ENCODE measurements at regions not wholly inside any gene's neighbourhood (a gene's known extent, or its start where the extent isn't known, plus 50 kb on each side); places are given as distances from the start of the nearest gene placed in this dataset.
A peak's percentile ranks its signal among the peaks of the same experiment; 100 is the strongest.
"Not testable (repeated sequence)": the region's sequence is repeated elsewhere in the genome, so short reads cannot be mapped to it uniquely, and the experiment has no call there.

DNA sequence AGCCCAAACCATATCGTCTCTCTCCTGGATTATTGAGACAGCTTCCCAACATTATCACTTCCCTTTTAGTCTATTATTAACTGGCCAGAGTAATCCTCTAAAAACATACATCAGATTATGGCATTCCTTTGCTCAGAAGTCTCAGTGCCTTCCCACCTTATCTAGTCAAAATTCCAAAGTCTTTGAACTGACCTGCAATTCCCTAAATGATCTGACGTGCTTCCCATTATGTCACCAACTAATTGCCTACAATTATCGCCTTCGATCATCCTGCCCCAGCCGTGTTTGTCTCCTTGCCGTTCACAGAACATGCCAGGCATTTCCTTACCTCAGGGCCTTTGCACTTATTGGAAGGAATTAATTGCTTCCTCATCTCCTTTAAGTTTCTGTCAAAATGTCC lies 332.4 kb downstream of the IRS1 start:
- DNase-seq = no peak

DNA sequence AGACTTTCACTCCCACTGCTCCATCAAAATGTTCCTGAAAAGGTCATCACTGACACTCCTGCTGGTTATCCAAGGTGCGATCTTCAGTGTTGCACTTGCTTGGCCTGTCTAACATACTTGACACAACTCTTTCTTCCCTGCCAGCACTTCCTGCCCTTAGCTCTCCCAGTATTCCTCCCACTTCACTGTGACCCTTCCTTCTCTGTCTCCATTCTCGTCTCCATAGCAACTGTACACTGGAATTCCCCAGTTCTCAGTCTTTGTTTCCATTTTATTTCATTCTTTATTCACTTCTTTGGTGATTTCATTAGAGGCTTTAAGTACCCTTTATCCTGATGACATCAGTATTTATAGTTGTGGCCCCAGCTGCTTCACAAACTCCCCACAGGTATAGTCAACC lies 333.0 kb downstream of the IRS1 start:
- no peak for DNase-seq

DNA sequence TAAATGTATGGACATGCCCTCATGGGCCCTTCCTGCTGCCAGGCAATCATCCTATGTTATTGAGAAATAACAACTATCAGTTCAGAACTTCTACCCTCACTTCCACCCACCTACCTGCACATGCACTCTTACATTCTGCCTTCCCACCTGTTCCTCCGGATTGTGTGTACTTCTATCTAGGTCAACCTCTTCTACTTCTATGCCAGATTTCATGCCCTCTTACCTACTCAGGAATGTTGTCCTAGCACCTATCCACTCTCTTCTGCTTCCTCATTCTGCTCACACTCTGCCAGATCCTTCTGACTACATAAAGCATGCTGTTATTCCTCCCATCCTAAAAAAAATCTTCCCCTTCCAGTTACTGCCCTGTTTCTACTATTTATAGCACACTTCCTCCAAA lies 333.5 kb downstream of the IRS1 start:
- DNase-seq = no peak

DNA sequence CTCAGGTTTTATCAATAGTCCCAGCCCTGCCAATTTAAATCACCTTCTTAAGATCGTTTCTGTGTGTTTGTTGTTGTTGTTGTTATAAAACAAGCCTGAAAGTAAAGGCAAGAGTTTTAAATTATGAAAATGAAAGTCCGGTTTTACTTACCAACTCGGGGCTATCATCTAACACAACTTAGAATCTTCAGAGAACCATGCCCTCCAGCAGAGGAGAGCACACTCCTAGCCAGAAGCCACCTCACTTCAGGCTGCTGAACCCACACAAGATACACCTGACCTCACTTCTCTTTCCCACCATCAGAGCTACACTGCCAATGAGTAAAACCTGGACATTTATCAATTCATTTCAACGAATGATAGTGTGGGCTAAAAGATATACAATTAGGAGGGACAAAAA lies 335.2 kb downstream of the IRS1 start:
- DNase-seq = no peak

DNA sequence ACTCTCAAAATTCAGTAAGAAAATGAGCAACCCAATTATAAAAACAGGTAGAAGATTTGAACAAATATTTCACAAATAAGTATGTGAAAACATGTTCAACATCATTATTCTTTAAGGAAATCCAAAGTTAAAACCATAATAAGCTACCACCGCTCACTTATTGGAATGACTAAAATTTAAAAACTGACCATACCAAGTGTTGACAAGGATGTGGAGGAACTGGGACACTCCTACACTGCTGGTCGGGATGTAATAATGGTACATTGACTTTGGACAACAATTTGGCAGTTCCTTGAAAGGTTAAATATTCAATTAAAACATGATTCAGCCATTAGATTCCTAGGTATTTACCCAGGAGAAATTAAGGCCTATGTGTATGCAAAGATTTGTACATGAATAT lies 336.5 kb downstream of the IRS1 start:
- no peak for DNase-seq

DNA sequence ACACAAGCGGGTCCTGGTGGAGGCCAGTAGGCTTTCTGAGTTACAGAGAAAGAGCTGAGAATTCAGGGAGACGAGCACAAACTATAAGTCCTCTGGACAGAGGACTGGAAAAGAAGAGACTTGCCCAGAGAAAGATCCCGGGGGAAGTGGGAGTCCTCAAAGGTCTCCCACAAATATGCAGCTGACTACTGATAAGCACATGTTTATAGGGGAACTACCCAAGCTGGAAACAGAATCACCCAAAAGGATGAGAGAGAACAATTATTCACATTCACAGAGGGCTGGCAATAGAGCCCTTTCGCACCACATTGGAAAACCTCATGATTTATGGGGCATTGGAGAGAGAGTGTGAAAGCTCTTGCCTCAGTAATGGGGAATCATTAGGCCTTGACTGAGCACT lies 337.6 kb downstream of the IRS1 start:
- DNase-seq = no peak

DNA sequence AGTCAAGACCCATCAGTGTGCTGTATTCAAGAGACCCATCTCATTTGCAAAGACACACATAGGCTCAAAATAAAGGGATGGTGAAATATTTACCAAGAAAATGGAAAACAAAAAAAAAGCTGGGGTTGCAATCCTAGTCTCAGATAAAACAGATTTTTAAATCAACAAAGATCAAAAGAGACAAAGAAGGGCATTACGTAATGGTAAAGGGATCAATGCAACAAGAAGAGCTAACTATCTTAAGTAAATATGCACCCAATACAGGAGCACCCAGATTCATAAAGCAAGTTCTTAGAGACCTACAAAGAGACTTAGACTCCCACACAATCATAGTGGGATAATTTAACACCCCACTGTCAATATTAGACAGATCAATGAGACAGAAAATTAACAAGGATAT lies 343.5 kb downstream of the IRS1 start:
- DNase-seq = not testable (repeated sequence)

DNA sequence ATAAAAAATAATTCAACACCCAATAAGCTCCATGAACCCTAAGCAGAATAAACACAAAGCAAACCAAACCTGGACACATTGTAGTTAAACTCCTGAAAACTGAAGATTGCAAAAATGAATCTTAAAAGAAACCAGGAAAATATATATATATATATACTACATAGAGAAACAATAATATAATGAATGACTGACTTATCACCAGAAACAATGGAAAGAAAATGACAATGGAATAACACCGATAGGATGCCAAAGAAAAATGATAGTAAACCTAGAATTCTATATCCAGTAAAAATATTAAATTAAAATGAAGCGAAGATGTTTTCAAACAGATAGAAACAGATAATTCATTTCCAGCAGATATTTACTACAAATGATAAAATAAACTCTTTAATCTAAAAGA lies 346.9 kb downstream of the IRS1 start:
- no peak for DNase-seq

DNA sequence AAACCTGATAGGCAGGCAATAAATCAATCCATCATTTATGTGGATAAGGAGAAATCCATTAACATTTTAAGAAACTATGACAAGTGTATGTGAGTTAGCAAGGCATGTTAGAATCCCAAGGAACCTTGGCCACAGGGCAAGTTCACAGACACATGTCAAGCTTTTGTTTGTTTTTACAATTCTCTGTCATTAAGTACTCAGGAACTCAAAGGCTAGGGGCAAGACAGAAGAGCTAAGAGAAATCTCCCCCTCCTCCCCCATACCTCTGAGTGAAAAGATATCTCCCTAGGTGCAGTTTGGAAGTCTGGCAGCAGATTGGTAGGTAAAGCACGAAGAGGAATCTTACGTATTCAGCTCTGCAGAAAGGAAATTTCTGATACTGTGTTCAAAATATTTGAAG lies 348.1 kb downstream of the IRS1 start:
- no peak for DNase-seq

DNA sequence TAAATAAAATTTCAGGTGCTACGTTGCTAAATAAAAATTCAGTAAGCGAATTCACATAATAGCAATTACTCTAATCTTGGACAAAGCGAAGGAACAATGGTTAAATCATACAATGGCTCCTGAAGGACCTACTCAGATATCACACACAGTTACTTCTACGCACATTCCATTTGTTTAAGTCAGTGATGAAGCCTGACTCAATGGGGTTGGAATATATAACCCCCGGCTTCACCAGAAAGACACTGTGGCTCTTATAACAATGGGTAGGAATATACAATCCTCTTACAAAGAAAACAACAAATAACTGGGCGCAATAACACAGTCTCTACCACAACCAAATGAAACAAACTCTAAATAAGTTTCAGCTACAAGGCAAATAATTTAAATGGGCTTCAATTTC lies 349.5 kb downstream of the IRS1 start:
- DNase-seq = no peak

DNA sequence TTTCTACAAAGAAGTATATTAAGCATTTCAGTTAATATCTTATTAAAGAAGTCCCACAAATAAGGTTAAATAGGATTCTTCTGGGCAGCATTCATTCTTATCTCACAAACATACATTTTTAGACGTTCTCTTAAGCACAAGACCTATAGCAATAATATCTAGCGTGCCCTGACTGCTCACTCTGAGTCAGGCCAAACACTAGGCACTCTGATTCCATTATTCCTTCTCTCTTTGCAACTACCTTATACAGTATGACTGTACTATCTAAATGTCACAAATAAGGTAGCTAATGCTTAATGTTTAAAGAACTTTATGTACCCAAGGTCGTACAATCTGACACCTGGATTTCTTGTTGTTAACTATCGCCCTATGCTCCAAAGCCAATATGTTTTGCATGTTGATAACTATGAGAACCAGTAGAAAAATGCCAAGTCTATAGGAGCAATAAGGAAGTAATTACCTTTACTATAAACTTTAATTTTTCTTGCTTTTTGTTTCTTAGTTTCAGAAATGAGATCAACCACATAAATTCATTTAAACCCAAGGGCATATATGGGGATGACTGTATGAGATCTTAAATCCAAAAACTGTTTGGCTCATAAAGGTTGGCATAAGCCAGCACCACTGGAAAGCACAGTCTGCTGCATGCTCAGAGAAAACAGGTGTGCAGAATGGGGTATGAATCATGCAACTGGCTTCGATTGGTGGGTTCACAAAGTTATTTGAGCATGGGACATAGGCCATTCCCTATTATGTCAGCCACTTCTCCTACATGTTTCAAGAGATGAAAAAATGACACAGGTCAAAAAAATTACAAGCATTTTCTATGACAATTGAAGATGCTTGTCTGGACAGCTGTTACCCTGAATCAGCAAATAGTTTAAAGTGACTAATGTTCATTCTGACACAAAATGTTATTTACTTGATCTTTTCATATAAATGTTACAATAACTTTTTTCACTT lies 352.0 kb downstream of the IRS1 start:
- DNase-seq = no peak

DNA sequence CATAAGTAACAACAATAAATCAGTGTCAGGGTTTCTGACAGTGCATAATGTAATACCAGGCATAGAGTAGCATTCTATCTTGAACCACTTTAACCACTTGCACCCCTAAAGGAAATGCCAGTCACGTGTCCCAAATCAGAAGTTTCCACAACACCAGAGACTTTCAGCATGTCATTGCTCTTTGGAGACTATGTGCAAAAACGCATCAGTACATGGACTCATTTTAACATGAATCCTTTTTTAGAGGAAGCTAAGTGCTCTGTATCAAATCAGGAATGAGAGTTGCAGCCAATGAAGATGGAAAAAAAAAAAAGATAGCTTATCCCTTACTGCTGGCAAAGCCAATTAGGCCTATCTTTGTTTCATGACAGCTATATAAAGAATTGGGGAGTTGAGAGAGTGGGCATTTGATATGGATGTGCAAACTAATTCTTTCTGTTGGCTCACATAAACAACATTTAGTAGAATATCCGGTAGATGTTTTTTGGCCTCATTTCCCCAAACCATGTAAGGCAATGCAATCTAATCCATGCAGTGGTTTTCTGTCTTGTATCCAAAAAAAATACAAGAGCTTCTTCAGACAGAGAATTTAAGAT lies 353.1 kb downstream of the IRS1 start:
- DNase-seq = peak; percentile 10

DNA sequence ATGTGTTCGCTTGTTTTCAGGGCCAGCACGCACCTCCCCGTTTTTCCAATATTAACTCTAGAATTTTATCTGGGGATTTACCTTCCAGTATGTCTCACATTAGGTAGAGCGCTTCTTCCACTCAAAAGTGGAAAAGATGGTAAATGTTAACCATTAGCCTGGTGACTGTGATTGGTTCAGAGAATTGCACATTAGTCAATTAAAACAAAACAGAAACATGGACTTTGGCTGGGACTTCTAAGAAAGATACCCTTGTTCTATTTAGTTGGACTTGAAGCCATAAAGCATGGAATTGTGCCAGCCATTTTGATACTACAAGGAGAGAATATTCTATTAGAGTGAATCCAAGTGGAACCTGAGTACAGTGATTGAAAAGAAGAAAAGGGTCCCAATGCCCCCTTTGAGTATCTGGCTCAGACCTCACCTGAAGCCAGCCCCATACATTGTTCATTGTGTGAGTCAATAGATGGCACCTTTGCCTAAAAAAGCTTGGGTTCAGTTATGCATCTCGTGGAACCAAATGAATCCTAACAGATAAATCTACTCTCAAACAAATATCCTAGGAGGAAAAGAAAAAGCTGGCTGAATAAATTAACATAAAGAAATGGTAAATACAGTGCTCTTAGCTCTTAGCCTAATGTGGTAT lies 354.3 kb downstream of the IRS1 start:
- no peak for DNase-seq

DNA sequence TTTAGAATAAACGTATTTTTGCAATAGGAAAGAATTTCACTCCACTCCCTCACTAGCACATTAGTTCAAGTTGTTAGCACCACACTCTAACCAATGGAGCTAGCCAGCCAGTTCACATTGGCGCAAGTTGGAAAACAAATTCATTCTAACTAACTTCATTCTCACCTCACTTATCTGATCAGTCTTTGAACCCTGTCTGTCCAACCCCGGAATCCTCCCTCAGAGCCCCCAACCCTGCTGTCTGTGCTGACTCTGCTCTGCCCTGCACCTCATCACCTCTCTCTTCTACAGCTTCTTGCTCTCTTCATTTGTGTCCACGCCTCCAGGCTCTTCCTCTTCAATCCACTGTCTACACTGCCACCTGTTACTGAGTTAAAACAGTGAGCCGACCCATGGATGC lies 356.5 kb downstream of the IRS1 start:
- DNase-seq = no peak

DNA sequence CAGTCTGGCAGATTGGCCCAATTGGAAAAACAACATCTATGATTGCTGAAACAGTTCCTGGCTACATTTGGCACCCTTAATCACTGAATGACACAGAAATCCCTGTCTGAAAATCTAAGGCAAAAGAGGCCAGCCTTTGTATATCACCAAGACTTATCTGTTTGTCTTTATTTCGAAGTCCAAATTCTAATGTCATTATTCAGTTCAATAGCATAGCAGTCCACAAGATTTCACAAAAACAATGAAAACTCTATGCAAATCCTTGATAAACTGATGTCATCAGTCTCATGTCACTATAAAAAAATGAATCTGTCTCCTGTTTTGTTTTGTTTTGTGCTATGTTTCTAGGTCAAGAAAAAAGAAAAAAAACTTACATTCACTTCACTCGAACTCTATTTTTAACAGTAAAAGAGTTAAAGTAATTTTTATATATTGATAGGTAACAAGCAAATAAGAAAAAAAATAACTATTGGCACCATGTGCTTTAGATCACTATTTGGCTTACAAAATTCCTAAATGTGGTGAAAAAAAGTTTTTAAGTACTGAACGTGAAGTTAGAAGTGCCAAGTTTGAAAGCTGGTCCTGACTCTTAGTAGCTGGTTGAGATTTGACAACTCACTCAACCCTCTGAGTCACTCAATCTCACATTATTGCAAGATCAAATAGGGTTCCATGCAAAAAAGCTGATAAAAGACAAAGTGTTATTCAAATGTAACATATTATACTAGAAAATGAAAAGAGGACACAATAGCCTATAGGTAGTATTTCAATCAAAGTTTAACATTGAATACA lies 359.3 kb downstream of the IRS1 start:
- no peak for DNase-seq

DNA sequence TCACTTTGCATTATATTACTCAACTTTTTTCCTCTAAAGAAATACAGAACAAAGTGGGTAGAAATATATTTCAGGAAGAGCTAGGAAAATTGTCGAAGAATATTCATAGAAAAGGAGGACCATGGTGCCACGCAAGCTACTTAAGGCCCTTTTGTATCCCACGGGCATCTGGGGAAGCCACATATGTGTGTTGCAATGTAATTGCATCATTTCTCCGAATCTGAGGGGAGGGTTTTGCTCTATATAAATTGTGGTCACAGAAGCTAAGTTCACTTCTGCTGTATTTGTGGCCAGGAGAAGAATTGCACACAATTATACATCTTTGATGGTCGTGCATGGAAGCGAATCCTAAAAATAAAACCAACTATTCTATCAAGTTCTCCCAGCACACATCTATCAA lies 360.3 kb downstream of the IRS1 start:
- DNase-seq = no peak

DNA sequence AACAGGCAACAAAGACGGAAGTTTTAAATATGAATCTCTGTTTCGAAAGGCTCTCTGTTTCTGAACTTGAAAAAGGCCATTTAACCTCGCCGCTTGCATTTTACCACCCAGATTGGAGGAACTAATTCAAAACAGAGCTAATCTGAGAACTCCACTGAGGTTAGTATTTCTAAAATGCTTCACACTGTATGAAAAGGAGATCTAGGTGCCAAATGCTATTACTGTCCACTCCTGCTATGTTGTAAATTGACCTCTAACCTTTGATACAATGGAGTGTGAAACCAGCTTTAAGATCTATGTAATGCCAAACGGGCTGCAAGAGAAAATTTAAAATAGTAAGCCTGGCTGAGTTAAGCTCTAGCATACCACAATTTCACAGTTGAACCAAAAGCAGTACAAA lies 364.5 kb downstream of the IRS1 start:
- DNase-seq = no peak

DNA sequence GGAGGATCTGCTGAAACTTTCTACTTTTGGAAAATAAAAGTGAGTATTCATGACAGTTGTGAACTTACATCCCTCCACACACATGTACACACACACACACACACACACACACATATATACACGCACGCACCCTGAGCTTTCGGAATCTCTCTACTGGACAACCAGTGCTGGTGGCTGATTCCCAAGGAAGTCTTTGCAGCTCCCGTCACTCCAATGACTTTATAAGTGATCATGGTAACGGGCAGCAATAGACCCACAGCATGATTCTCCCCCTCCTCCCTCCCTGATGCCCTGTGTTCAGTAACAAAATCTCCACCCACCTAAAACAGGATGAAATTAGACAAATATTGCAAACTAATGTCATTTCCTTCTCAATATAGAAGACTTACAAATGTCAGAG lies 364.9 kb downstream of the IRS1 start:
- DNase-seq = no peak

DNA sequence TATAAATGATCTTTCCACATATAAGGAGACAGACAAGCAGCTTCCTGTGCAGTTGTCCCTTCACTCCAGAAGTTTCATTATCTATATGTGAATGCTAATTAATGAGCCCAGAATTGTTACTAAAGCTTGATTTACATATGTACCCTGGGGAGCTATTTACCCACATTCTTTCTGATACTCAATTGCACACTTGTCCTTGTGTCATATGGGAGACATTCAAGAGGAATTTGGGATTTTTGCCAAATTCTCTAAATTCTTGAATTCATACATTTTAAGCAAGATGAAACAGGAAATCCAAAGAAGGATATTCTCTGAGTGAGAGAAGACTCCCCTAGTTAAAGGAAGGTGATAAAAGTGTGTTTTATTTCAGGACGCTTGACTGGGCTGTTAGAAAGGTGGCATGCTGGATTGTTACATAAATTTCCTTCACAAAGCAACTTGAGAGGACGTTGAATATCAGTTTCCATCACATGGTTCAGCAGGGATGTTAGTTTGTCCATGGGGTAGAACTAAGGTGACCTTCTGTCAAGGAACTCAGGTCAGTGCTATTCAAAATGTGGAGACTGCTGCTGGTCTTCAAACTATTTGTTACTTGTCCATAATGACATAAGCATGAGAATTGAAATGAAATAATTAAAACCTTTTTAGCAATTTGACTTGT lies 368.2 kb downstream of the IRS1 start:
- no peak for DNase-seq

DNA sequence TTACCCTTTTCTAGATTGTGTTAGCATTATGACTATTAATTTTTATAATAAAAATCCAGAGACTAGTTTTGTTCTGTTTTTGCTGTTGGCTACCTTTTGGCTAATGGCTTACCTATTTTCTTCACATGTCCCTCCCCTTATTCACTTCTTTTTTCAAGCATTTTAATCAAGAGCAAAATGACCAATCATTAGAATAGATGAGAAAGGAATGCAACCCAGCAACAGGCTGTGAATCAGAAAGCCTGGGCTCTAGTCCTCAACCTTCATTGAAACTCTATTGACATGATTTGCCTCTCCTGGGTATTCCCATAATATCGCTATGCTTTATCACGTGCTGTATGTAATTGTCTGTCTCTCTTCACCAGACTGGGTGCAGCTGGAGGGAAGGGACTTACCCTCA lies 370.1 kb downstream of the IRS1 start:
- no peak for DNase-seq

DNA sequence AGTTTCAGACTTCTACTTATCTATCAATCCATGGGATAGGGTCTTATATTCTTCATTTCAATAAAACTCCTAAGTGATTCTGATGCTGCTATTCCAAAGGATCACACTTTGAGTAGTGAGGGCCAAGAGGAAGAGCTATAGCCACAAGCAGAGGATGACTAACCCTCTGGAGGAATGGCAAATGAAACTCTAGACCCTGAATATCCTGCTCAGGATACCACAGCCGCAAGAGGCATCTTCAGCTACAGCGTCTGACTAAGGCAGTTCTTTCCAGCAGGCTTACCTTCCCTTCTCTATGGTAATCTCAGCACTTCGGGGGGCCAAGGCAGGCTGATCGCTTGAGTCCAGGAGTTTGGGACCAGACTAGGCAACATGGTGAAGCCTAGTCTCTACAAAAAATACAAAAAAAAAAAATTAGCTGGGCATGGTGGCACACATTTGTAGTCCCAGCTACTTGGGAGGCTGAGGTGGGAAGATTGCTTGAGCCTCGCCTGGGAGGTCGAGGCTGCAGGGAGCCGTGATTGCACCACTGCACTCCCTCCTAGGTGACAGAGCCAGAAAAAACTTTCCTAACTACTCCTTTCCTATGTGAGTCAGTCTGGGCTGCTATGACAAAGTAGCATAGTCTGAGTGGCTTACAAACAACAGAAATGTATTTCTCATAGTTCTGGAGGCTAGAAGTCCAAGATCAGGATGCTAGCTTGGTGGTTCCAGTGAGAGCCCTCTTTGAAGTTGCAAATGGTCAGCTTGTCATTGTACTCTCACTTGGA lies 371.9 kb downstream of the IRS1 start:
- no peak for DNase-seq

DNA sequence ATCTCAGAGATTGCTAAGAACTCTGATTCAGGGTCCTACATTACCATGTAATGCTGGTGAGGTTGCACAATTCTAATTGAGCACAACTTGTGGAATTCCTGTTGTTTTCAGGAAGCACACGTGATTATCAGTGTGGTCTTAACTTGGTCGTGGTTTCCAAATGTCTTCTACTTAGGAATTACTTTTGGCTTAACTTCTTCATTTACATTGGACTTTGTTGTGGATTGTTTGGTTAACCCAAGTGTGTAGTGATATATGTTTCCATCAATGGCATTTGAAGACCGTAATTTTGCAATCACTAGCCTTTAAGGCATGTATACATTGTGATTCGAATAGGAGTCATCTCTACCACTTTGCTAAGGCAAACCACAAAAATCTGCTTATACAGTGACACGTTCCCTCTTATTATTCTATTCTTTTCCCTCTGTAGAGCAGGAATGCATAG lies 373.3 kb downstream of the IRS1 start:
- DNase-seq = no peak
